ENCODE measurements at regions not wholly inside any gene's neighbourhood (a gene's known extent, or its start where the extent isn't known, plus 50 kb on each side); places are given as distances from the start of the nearest gene placed in this dataset.

- TF ChIP-seq CTCF (conservative IDR thresholded peaks at IDR 0.05 in 1 of 2, IDR thresholded peaks at IDR 0.05 in 1 of 2; ENCODE audit: low read depth in 1 of 2, low read length in 2 of 2) = no peak
- no peak for TF ChIP-seq EZH2 (IDR thresholded peaks at IDR 0.05; ENCODE audit: low read length, missing control alignments)
Observed at GRCh38 chr3:139251529-139251928, 92.3 kb upstream of the MRPS22 start.

Measured in fibroblast of lung (primary cell).